C1 segment of cervical spinal cord (tissue), 14 donors: ENCODE measurements at regions not wholly inside any gene's neighbourhood (a gene's known extent, or its start where the extent isn't known, plus 50 kb on each side); places are given as distances from the start of the nearest gene placed in this dataset.
A peak's percentile ranks its signal among the peaks of the same experiment; 100 is the strongest.

Experiments
- DNase-seq, 14 donors: peaks; one replicate each; lab custom pipeline; 2025; lab: John Stamatoyannopoulos, UW

DNA sequence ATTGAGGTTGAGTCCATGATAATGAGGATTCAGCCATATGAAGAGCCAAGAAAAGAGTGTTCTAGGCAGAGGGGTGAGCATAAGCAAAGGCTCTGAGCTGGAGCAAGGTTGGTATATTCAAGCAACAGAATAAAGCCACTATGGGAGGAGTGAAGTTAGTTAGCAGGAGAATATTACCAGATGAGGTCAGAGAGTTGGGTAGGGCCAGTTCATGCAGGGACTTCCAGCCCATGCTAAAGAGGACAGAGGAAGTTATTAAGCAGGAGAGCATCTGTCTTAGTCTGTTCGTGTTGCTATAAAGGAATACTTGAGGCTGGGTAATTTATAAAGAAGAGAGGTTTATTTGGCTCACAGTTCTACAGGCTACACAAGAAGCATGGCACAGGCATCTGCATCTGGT lies 57.1 kb upstream of the ATG10 start:
- DNase-seq = no peak

DNA sequence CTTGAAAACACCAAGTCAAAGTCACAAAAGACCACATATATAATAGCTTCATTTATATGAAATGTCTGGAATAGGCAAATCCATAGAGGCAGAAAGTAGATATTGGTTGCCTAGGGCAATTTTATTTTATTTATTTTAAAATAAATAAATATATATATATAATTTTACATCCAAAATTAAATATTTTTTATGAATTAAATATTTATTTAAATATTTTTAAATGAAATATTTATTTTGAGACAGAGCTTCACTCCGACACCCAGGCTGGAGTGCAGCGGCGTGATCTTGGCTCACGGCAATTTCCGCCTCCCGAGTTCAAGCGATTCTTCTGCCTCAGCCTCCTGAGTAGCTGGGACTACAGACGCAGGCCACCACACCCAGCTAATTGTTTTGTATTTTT lies 58.9 kb upstream of the ATG10 start:
- DNase-seq = no peak

DNA sequence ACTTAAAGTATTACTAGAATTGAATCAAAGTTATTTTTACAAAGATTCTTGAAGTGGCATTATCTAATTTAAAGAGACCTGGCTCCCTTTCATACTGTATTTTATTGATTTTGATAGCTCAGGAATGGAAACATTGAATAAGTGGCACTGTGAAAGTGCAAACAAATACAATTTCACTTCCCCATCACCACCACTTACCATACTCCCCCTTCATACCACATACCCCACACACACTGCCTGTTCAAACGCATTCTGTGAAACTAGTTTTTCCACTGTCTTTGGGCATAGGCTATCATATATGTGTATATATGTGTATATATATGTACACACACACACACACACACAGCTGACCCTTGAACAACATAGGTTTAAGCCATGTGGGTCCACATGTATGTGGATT lies 62.1 kb upstream of the ATG10 start:
- DNase-seq = no peak

DNA sequence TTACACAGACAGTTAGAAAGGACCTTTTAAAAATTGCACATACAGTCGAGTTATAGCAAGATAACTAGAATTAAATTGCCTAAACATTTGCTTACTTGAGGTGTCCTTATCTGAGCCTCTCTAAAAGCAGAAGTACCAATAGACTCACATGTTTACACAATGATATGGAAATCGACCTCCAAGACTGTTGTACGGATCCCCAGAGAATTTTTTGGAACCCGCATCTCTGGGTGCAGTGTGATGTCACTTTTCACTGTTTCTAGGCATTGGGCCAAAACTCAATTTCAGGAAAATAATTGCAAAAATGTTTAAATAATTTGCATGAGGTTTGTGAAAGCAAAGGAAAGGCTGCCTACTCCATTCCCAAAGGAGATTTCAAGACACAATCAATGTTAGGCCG lies 63.1 kb upstream of the ATG10 start:
- DNase-seq = no peak

DNA sequence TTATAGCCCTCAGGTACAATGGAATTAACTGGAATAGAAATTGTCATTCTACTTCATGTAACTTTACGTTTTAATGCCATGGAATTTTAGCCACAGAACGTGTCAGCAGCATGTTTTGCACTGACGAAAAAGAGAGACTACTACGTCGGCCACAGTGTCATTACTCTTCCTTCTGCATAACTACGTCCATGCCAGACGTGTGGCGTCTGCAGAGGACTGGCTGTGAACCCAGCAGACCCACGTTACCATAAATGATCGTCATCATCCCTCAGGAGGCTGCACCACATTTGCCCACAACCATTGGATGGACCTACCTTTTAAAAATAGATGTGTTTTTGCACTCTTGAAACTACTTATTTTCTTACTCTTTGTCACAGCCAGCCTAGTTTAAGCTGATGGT lies 63.8 kb upstream of the ATG10 start:
- no peak for DNase-seq

DNA sequence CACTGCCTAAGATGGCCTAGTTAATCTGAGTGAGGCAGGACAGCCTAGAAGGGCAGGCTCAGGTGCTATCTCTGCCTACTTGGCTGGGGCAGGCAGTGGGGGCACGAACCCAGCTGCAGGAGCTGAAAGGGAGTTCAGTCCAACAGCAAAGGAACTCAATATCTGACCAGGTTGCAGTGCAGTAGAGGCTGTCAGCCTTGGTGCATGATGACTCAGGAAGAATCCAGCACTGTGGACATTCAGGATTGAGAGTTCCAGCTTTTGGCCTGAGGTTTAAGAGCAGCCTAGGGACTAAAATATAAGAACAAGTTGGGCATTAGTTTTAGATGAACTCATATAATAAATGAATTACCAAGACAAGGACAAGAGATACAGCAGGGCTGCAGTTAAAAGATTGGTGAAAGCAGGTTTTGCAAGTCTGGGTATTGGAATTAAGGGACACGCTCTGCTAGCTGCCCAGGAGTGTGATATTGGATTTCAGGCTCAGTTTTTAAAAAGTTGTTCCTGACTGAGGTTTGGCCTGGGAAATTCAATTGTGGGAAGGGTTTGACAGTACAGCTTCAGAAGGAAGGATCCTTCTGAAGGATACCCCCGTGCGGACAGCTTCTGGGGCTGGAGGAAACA lies 64.7 kb upstream of the ATG10 start:
- DNase-seq = no peak

DNA sequence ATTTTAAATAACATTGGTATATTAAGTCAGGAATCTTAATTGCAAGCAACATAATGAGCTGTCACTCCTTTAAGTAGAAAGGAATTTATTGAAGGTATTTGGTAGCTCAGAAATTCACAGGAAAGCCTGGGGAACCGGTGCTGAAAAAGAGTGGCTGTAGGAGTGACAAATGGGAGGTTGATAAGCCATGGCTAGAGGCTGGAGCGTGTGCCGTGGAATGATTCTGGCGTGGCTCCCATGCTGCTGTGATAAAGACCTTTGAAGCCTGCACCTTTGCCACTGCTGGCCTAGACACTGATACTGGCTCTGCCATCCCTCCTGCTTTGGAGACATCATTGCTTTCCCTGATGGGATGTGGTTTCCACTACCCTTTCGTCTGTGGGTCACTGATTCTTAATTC lies 65.7 kb upstream of the ATG10 start:
- DNase-seq = no peak

DNA sequence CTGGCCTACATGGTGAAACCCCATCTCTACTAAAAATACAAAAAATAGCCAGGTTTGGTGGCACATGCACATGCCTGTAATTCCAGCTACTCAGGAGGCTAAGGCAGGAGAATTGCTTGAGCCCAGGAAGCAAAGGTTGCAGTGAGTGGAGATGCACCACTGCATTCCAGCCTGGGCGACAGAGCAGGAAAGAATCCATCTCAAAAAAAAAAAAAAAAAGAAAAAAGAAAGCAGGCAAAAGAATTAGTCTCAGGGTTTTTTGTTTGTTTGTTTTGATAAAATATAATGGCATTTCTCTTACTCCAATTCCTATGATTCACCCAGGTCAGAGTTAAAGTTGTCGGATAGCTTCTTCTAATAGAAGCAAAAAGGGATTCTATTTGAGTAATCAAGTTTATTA lies 67.0 kb upstream of the ATG10 start:
- DNase-seq = no peak

DNA sequence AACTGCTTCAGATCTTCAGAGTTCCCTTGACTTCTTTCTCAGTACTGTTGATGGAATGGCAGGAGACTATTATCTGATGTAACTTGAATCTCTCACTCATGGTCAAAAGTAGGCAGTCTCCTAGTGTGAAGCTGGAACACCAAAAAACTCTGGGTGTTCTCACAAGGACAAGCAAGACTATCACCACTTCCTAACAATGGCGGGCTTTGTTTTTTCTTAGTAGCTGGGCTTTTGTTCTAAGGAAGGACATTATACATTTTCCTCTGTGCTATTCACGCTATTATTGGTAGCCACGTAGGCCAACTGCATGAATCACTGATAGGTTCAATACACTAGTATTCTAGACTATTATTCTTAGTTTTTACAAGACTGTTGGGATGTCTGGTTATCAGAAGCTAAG lies 67.7 kb upstream of the ATG10 start:
- DNase-seq = no peak

DNA sequence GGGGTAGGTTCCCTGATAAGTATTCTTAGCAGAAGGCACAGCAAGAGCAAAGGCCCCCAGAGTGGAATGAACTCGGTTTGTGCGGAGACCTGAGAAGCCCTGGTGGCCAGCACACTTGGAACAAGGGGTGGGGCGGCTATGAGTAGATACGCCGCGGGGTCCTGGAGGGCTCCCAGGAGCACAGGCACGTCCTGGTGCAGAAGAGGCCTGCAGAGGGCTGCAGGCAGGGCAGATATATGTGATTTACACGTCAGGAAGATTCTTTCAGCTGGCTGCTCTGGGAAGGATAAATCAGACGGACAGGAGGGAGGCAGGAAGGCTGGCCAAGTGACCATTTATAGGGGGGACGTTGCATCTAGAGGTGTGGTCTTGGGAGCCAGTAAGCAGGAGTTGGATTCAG lies 70.2 kb upstream of the ATG10 start:
- no peak for DNase-seq

DNA sequence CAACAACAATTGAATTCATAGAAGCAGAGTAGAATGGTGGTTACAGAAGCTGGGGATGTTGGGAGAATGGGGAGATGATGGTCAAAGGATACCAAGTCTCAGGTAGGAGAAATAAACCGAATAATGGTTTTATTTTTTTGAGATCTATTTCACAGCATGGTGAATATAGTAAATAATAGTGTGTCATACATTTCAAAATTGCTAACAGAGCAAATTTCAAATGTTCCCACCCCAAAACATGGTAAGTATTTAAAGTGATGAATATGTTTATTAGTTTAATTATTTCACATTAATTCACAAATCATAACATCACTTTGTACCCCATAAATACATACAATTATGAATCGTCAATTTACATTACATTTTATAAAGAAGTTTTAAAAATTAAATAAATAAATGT lies 72.7 kb upstream of the ATG10 start:
- no peak for DNase-seq

DNA sequence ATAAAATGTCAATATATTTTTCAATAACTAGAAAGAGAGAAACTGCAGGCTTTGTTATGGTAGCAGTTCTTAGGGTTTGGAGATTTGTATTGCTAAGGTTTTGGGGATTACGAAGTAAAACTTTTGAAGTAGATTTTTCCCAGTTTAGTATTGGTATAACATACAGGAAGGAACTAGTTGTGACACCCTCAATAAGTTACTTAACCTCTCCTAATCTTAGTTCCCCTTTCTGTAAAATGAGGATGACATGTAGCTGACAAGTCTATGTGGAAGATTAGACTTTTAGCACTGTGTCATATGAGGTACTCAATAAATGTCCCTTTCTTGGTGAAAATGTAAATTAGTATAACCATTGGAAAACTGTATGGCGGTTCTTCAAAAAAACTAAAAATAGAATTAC lies 73.4 kb upstream of the ATG10 start:
- no peak for DNase-seq

DNA sequence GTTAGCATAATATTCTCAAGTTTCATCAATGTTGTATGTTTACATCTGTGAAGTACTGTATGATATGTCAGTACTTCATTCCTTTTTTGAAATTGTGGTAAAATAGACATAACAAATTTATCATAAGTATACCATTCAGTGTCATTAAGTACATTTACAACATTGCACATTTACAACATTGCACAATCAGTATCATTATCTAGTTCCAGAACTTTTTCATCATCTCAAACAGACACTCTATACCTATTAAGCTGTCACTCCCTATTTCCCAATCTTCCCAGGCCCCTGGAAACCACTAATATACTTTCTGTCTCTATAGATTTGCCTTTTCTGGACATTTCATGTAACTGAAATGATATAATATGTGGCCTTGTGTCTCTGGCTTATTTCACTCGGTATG lies 75.1 kb upstream of the ATG10 start:
- DNase-seq = no peak

DNA sequence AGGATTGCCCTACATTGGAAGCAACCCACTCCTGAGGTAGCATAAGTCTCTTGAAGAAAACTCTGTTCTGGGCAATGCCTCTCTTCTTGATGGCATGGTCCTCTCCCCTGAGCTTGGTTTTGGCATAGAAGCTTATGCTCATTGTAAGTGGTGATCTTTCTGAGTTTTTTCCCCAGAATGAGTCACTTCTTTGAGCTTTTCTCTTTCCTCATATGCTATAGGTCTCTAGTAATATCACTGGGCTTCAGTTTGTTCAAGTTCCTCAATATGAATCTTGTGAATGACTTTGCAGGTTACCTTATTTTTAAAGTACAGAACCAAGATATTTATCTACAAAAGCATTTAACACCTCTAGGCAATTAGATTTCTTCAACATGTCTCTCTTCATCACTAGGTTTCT lies 76.5 kb upstream of the ATG10 start:
- no peak for DNase-seq

DNA sequence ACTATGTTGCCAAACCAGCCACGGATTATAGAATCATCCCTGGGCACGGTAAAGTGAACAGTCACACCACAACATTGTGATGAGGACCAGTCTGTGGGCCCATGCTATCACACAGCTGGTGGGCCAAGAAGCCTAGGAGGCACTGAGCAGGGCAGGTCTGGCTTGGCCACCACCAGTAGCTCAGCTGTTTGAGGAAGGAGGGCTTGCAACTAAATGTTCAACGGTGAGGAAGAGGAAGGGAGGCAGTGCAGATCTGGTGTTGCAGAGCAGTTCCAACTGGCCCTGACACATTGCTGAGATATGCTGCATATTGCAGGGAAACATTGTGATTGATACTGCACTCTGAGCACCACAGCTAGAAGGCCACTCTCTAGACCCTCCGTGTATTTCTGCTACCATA lies 77.9 kb upstream of the ATG10 start:
- no peak for DNase-seq

DNA sequence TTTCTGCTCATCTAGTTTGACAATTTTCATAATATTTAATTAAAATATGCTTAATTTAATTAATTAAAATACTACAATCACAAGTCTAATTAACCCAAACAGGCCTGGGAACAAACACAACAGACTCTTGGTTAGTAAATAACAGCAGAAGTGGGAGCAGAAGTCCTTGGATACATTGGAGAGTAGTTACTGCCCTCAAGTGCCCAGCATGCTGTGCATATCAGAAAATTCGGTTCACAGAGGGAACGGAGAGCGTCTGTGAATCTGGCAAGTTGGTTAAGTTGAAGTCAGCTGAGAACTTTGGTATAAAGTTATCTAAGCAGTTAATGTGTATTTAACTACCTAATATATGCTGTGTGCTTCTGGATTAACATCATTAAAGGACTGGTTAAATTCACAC lies 87.0 kb upstream of the ATG10 start:
- peak in 1 of 14 donors; percentile 9 for DNase-seq

DNA sequence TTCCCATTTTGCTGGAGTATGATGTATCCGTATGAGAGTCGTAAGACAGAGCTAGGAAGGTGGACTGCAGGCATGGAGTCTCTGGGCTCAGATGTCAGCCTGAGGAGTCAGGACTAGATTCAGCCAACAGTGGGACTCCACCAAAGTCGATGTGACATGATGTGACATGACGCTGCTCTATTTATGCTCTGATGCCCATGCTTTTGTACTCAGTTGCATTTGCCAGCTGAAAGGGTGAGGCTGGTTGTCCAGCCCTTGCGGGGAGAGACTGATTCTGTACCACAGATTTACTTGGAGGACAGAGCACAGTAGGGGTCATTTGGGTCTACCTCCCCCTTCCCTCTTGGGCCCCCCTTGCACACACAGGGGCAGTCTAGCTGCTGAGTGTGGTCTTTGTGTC lies 88.5 kb upstream of the ATG10 start:
- peak in 1 of 14 donors; percentile 25 for DNase-seq

DNA sequence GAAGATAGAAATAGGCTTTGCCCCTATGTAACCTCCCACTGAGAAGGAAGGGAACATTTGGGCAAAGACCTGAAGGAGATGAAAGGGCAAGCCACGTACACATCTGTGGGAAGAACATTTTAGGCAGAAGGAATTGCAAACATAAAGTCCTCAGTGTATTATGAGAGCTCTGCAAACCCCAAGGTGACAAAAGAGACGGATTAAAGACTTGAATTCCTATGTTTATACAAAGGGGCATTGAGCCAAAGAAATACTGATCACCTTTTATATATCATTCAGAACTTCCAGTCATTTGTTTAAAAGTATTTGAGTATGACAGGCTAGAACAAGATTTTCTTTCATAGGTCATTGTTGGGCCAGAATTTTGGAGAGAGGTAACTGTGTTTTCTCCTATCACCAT lies 90.2 kb upstream of the ATG10 start:
- DNase-seq = peak in 1 of 14 donors; percentile 5

DNA sequence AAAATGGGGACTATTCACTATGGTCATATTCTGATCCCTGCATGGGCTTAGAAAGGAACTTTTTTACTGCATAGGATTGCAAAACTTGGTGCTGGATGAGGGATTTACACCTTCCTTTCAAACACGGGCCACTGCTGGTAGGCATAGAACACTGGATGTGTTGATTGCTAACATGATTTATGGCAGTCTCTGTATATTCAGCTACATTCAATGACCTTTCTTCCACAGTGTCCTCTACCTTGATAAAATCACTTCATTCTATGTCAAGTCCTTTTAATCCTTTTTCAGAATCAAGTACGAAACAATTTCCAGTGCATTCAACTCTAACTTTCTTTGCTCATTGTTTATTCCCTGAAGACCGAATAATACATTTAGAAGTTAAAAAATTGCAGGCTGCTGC lies 91.9 kb upstream of the ATG10 start:
- DNase-seq = no peak

DNA sequence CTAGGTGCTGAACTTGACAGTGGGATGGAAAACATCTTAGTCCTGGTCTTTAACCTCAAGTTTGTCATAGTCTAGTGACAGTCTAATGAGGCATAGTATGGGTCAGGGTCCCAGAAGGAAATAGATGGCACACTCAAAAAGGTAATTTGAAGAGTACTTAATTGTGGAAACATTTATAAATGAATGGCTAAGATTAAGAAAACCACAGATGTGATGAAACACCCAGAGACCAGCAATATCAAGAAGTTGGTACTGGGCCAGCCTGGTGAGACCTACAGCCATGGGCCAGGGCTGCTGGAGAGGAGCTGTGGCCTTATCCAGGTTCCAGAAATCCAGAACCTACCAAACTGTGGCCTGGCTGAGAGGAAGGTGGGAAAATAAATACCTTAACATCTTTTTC lies 93.5 kb upstream of the ATG10 start:
- no peak for DNase-seq

DNA sequence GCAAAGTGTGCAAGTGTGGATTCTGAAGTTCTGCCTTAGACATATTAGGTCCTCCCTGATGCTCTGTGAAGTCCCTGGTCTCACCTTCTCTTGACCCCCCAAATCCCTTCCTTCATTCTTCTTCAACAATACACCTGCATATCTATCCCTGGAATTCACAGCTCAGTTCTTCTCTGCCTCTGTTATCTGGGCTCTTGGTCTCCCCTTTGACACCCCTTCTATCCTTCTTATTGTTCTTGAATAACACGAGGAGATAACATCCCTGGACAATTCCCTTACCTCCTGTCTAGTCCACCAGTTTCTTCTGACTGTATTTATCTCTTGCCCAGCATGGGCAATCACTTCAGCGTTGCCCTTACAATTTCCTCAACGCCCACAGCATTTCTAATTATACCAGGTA lies 104.8 kb upstream of the ATG10 start:
- no peak for DNase-seq

DNA sequence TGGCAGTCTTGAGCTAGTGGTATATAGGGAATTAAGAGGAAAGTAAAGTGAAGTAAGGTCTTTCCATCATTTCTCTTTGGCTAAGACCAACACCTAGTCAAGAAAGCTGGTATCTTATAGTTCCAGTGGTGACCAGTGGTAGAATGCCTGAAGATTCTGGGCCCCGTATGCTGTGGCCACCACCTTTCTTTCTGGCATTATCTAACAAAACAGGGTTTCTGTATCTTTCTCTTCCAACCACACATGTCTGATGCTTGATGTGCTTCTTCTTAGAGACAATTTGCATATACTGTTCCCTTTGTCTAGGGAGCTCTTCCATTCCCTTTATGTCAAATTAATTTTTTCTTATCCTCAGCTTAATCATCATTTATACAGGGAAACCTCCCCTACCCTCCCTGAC lies 109.9 kb upstream of the SSBP2 start:
- no peak for DNase-seq

DNA sequence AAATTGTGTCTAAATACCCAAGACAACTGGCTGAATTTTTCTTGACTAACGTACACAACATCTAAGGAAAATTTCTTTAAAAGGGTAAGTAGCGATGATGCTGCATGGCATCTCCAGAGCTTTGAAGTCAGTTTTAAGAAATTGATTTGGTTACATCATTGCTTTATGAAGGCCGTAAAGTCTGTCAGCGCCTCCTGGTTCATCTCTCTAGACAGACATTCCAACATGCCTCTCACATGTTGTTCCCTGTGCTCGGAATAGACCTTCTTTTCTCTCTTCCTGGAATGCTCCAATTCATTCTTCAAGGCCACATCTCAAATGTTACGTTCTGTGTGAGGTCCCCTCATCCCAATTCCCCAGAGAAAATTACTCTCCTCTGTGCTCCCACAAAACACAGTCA lies 108.7 kb upstream of the SSBP2 start:
- DNase-seq = no peak
